Peyer's patch (tissue), 4 donors: ENCODE measurements at regions not wholly inside any gene's neighbourhood (a gene's known extent, or its start where the extent isn't known, plus 50 kb on each side); places are given as distances from the start of the nearest gene placed in this dataset.

Experiments used
- DNase-seq, 3 donors: peaks; one replicate each; pipeline ENCODE4 v3.0.0-alpha.2; 2017 to 2019
- H3K27ac ChIP-seq, 4 donors: fragments of 200-600 bp; sonication (generic); one replicate each; pipeline ENCODE4 v1.5.1; 2016 to 2019
- H3K27me3 ChIP-seq, 2 donors: fragments of 200-600 bp; sonication (generic); one replicate each; pipeline ENCODE4 v1.5.1; 2019
- H3K36me3 ChIP-seq, 3 donors: fragments of 200-600 bp; sonication (generic); one replicate each; pipeline ENCODE4 v1.5.1; 2016 to 2019
- H3K4me1 ChIP-seq, 4 donors: fragments of 200-600 bp; sonication (generic); one replicate each; pipeline ENCODE4 v1.5.1; 2016 to 2019
- H3K4me3 ChIP-seq, 4 donors: fragments of 200-600 bp; sonication (generic); 1 replicate in 3 of 4; 2 replicates in 1 of 4; pipeline ENCODE4 v1.5.1; 2016 to 2019; ENCODE audit warnings: mild to moderate bottlenecking in 1 of 4
- H3K9me3 ChIP-seq, 4 donors: fragments of 200-600 bp; sonication (generic); one replicate each; pipeline ENCODE4 v1.5.1; 2016 to 2019; ENCODE audit warnings: mild to moderate bottlenecking in 1 of 4
- POLR2A ChIP-seq, 2 donors: fragments of 450-650 bp; IDR thresholded peaks; one replicate each; pipeline ENCODE4 v1.5.1; 2017; ENCODE audit warnings: antibody characterized with exemption in 2 of 2, mild to moderate bottlenecking in 2 of 2, moderate library complexity in 2 of 2
- TF ChIP-seq, protein P1 (sequence below), 6 experiments: fragments of 450-650 bp in 4 of 6; fragments of 200-600 bp in 2 of 6; sonication (generic) in 1 of 6; IDR thresholded peaks; one replicate each; pipeline ENCODE4 v1.5.1; 2017 to 2019; ENCODE audit warnings: antibody characterized with exemption in 6 of 6, mild to moderate bottlenecking in 3 of 6, moderate library complexity in 1 of 6

DNA sequence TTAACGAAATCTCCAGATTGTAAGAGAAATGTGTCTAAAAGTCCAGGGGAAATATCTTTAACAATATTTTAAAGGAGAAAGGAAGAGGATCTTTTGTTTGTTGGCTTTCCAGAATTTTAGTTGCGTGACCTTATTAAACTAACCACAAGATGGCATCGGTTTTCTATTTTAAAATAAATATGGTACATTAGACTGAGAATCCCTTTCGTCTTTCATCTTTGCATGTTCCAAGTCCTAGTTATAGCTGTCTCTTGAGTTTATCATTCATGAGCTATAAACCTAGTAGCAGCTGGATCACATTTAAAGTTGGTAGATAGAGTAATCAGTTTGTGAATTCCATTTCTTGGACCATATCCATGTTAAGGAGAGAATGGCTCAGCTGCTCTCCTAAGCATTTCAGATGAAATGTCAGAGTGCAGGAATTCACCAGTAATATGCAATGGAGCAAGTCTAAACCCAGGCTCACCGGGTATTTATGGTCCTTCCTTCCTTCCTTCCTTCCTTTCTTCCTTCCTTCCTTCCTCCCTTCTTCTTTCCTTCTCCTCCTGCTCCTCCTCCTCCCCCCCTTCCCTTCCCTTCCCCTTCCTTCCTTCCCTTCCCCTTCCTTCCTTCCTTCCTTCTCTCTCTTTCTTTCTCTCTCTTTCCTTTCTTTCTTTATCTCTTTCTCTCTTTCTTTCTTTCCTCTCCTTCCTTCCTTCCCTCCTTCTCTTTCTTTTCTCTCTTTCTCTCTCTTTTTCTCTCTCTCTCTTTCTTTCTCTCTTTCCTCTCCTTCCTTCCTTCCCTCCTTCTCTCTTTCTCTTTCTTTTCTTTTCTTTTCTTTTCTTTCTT, 57.8 kb upstream of the RAB18 start:
- TF ChIP-seq, protein P1, sequence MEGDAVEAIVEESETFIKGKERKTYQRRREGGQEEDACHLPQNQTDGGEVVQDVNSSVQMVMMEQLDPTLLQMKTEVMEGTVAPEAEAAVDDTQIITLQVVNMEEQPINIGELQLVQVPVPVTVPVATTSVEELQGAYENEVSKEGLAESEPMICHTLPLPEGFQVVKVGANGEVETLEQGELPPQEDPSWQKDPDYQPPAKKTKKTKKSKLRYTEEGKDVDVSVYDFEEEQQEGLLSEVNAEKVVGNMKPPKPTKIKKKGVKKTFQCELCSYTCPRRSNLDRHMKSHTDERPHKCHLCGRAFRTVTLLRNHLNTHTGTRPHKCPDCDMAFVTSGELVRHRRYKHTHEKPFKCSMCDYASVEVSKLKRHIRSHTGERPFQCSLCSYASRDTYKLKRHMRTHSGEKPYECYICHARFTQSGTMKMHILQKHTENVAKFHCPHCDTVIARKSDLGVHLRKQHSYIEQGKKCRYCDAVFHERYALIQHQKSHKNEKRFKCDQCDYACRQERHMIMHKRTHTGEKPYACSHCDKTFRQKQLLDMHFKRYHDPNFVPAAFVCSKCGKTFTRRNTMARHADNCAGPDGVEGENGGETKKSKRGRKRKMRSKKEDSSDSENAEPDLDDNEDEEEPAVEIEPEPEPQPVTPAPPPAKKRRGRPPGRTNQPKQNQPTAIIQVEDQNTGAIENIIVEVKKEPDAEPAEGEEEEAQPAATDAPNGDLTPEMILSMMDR (IDR thresholded peaks at IDR 0.05) = peak in 5 of 6 experiments; percentile 11 to 40 (median 31)
- no peak for TF ChIP-seq POLR2A (IDR thresholded peaks at IDR 0.05)
- H3K36me3 ChIP-seq = no peaks in the 10 kb centered on the region
- H3K4me3 ChIP-seq = no peak overlapping the region
- no peak overlapping the region for H3K27ac ChIP-seq
- no peaks in the 10 kb centered on the region for H3K9me3 ChIP-seq
- DNase-seq = no peak
- H3K4me1 ChIP-seq = no peaks in the 10 kb centered on the region
- H3K27me3 ChIP-seq = no peaks in the 10 kb centered on the region

DNA sequence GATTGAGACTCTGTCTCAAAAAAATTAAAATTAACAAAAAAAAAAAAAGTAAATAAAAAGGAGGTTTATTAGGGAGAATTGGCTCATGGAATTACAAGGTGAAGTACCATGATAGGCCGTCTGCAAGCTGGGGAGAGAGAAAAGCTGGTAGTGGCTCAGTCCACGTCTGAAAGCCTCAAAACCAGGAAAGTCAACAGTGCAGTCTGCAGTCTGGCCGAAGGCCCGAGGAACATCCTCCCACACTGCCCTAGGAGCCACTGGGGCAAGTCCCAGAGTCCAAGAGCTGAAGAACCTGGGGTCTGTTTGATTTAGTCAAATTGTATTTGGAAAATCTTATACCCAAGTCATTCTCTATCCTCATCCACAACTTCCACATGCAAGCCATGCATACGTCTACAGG, 59.0 kb upstream of the RAB18 start:
- H3K9me3 ChIP-seq = no peaks in the 10 kb centered on the region
- no peak for DNase-seq
- no peak for TF ChIP-seq POLR2A (IDR thresholded peaks at IDR 0.05)
- TF ChIP-seq, protein P1 (IDR thresholded peaks at IDR 0.05) = no peak
- no peak overlapping the region for H3K4me3 ChIP-seq
- no peaks in the 10 kb centered on the region for H3K27me3 ChIP-seq
- no peaks in the 10 kb centered on the region for H3K36me3 ChIP-seq
- H3K4me1 ChIP-seq = no peaks in the 10 kb centered on the region
- H3K27ac ChIP-seq = no peak overlapping the region

DNA sequence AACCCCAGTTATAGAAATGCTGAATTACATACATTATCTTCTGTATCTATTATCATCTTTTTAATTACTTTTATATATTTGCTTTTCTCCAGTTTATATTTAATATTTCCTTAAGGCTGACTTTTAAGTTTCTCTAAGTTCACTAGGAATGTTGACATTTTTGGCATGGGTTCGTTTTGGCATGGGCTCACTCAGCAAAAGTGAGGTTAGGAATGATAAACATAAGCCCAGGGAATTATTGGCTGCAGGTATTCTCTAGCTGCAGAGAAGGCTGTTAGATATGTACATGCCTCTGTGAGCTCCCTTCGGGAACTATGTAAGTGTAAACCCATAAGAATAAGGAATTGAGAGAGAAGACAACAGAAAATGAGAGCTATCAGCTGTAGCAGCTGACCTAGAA, 63.6 kb upstream of the RAB18 start:
- Histone ChIP-seq H3K4me3 (no peak overlapping the region), H3K27me3 (no peaks in the 10 kb centered on the region), H3K27ac (no peak overlapping the region), H3K9me3 (no peaks in the 10 kb centered on the region), H3K4me1 (no peaks in the 10 kb centered on the region), H3K36me3 (no peaks in the 10 kb centered on the region)
- TF ChIP-seq POLR2A (IDR thresholded peaks at IDR 0.05) = no peak
- TF ChIP-seq, protein P1 (IDR thresholded peaks at IDR 0.05) = no peak
- no peak for DNase-seq

DNA sequence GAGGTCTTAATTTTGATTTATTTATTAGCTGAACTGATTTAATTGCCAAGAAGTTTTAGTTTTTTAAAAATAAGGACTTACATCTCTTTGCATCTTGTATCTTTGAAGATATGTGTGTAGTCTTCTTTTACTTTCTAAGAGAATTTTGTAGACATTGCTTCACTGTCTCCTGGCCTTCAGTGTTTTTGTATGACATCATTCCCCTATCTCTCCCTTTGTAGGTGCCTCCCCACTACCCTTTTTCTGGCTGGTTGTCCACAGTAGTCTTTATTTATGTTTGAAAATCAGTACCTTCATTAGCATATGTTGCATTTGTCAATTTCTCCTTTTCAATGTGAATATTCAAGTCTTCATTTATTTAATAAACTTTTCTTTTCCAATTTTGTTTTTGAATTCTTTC, 64.1 kb upstream of the RAB18 start:
- no peak overlapping the region for H3K4me3 ChIP-seq
- H3K36me3 ChIP-seq = no peaks in the 10 kb centered on the region
- no peaks in the 10 kb centered on the region for H3K9me3 ChIP-seq
- no peak for DNase-seq
- TF ChIP-seq, protein P1 (IDR thresholded peaks at IDR 0.05) = no peak
- TF ChIP-seq POLR2A (IDR thresholded peaks at IDR 0.05) = no peak
- no peak overlapping the region for H3K27ac ChIP-seq
- no peaks in the 10 kb centered on the region for H3K4me1 ChIP-seq
- no peaks in the 10 kb centered on the region for H3K27me3 ChIP-seq

DNA sequence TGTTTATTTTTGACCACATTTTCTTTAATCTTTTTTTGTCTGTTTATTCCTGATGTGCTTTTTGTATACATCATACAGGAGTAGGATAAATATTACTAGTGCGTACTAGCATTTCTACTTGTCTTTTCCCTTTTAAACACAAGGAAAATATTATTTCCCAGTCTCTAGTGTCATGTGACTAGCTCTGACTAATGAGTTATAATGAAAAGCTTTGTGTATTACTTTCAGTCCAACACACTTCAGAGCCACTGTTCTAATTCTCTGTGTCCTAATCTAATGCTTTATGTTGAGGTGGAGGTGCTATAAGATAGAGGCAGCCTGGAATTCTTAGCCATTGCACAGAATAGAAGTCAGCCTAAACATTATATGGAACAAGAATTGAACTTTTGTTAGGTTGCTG, 65.0 kb upstream of the RAB18 start:
- H3K9me3 ChIP-seq = no peaks in the 10 kb centered on the region
- no peaks in the 10 kb centered on the region for H3K36me3 ChIP-seq
- no peaks in the 10 kb centered on the region for H3K27me3 ChIP-seq
- TF ChIP-seq POLR2A (IDR thresholded peaks at IDR 0.05) = no peak
- TF ChIP-seq, protein P1 (IDR thresholded peaks at IDR 0.05) = no peak
- no peak overlapping the region for H3K27ac ChIP-seq
- no peak overlapping the region for H3K4me3 ChIP-seq
- H3K4me1 ChIP-seq = no peaks in the 10 kb centered on the region
- DNase-seq = no peak
